ENCODE measurements at regions not wholly inside any gene's neighbourhood (a gene's known extent, or its start where the extent isn't known, plus 50 kb on each side); places are given as distances from the start of the nearest gene placed in this dataset.

GRCh38 chr7:57399972-57400371 lies 50.0 kb upstream of the ZNF716 start:
- TF ChIP-seq ZFX (IDR thresholded peaks at IDR 0.05): no peak
- TF ChIP-seq, protein P1, sequence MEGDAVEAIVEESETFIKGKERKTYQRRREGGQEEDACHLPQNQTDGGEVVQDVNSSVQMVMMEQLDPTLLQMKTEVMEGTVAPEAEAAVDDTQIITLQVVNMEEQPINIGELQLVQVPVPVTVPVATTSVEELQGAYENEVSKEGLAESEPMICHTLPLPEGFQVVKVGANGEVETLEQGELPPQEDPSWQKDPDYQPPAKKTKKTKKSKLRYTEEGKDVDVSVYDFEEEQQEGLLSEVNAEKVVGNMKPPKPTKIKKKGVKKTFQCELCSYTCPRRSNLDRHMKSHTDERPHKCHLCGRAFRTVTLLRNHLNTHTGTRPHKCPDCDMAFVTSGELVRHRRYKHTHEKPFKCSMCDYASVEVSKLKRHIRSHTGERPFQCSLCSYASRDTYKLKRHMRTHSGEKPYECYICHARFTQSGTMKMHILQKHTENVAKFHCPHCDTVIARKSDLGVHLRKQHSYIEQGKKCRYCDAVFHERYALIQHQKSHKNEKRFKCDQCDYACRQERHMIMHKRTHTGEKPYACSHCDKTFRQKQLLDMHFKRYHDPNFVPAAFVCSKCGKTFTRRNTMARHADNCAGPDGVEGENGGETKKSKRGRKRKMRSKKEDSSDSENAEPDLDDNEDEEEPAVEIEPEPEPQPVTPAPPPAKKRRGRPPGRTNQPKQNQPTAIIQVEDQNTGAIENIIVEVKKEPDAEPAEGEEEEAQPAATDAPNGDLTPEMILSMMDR (conservative IDR thresholded peaks at IDR 0.05): no peak
